Stimulated activated naive CD8-positive, alpha-beta T cell treated with anti-CD3 and anti-CD28 coated beads, Interleukin-15, amount 100 ng/mL, for 72 hours (primary cell): ENCODE measurements at regions not wholly inside any gene's neighbourhood (a gene's known extent, or its start where the extent isn't known, plus 50 kb on each side); places are given as distances from the start of the nearest gene placed in this dataset.
"Not testable (repeated sequence)": the region's sequence is repeated elsewhere in the genome, so short reads cannot be mapped to it uniquely, and the experiment has no call there.

ENCODE experiments used
- ATAC-seq: fragments of 150-1000 bp; cut with Tn5 transposase; 2 replicates; pipeline ENCODE4 v1.10.0; 2021; ENCODE audit warnings: mild to moderate bottlenecking, moderate library complexity
- DNase-seq, 2 donors: peaks; one replicate each; pipeline ENCODE4 v3.0.0; 2021 to 2022
- H3K27ac Mint-ChIP-seq, 2 donors: one replicate each; pipeline ENCODE4 v1.8.0; 2022; ENCODE audit warnings: mild to moderate bottlenecking in 2 of 2, mixed read lengths in 2 of 2, moderate library complexity in 2 of 2
- H3K27me3 Mint-ChIP-seq: one replicate; pipeline ENCODE4 v1.8.0; 2022; ENCODE audit warnings: mixed read lengths
- H3K4me1 Mint-ChIP-seq: one replicate; pipeline ENCODE4 v1.8.0; 2022; ENCODE audit warnings: mild to moderate bottlenecking, mixed read lengths
- H3K4me3 Mint-ChIP-seq, 2 donors: one replicate each; pipeline ENCODE4 v1.8.0; 2022; ENCODE audit warnings: mild to moderate bottlenecking in 2 of 2, mixed read lengths in 2 of 2, moderate library complexity in 1 of 2
- H3K9me3 Mint-ChIP-seq, 2 donors: one replicate each; pipeline ENCODE4 v1.8.0; 2022; ENCODE audit warnings: mixed read lengths in 2 of 2

- Mint-ChIP-seq H3K9me3 (no peaks in the 10 kb centered on the region), H3K4me1 (no peaks in the 10 kb centered on the region), H3K27ac (no peak overlapping the region), H3K4me3 (no peak overlapping the region), H3K27me3 (peaks cover 31% of the 10 kb centered on the region)
- ATAC-seq (no peak), DNase-seq (no peak)
These were observed 137.8 kb upstream of the SKOR2 start for GRCh38 chr18:47389210-47389609.

GRCh38 chr18:47387864-47388263, 136.4 kb upstream of the SKOR2 start:
- ATAC-seq (no peak), DNase-seq (no peak)
- peaks cover 31% of the 10 kb centered on the region for H3K27me3 Mint-ChIP-seq
- H3K27ac Mint-ChIP-seq = no peak overlapping the region
- no peaks in the 10 kb centered on the region for H3K9me3 Mint-ChIP-seq
- H3K4me1 Mint-ChIP-seq = no peaks in the 10 kb centered on the region
- no peak overlapping the region for H3K4me3 Mint-ChIP-seq

- H3K27me3 Mint-ChIP-seq = peaks cover 9% of the 10 kb centered on the region
- no peak for ATAC-seq
- no peak overlapping the region for H3K27ac Mint-ChIP-seq
- no peak overlapping the region for H3K4me3 Mint-ChIP-seq
- H3K4me1 Mint-ChIP-seq = no peaks in the 10 kb centered on the region
- no peak for DNase-seq
- H3K9me3 Mint-ChIP-seq = no peaks in the 10 kb centered on the region
These were observed 132.3 kb upstream of the SKOR2 start for GRCh38 chr18:47383729-47384128.

DNA sequence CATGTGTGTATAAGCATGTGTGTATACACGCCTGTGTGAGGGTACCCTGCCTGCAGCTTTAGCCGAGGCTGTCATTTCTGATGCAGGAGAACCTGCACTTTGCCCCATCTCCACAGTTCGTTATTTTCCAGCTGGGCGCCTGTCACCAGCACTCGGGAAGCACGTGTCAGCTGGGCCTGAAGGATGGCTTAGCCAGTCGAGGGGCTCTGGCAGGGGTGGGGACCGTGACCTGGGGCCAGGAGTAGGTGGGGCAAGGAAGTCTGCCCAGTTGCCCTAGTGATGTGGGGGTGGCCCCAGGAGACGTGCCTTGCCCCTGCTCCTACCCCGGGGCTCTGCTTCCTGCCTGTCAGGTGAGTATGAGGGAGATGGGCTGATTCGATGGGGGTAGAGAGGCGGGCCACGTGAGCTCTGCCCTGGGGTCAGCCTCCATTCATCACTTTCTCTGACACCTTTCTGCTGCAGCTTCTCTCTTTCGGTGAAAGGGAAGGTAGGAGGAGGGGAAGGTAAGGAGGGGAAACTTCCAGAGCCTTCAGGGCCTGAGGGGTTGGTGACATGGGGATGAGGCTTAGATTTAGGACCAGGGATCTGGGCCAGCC, 130.6 kb upstream of the SKOR2 start:
- Mint-ChIP-seq H3K27ac (peak overlapping the region in 1 of 2 donors; percentile 23), H3K27me3 (peaks cover 25% of the 10 kb centered on the region), H3K4me3 (no peak overlapping the region), H3K9me3 (no peaks in the 10 kb centered on the region), H3K4me1 (no peaks in the 10 kb centered on the region)
- DNase-seq (no peak), ATAC-seq (no peak)

GRCh38 chr18:47380153-47380552, 128.7 kb upstream of the SKOR2 start:
- no peak overlapping the region for H3K4me3 Mint-ChIP-seq
- no peaks in the 10 kb centered on the region for H3K4me1 Mint-ChIP-seq
- H3K27ac Mint-ChIP-seq = no peak overlapping the region
- DNase-seq (no peak), ATAC-seq (no peak)
- peaks cover 34% of the 10 kb centered on the region for H3K27me3 Mint-ChIP-seq
- H3K9me3 Mint-ChIP-seq = no peaks in the 10 kb centered on the region

DNA sequence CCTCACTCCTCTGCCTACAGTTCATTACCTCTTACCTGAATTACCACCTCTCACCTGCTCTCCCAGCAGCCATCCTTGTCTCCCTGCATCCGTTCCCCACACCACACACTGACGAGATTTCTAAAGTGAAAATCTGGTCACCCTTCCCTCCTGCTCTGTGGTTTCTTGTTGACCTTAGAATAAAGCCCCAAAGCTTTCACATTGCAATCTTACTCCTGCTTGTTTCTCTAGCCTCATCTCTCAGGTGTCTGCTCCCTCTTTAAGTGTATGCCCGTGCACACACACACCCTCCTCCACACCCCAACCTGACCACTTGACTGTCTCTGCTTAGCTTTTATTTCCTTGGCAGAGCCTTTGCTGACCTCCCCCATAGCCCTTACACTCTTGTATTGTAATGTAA, 122.0 kb upstream of the SKOR2 start:
- peaks cover 9 to 10% of the 10 kb centered on the region in 2 donors for H3K9me3 Mint-ChIP-seq
- H3K4me1 Mint-ChIP-seq = no peaks in the 10 kb centered on the region
- no peak overlapping the region for H3K4me3 Mint-ChIP-seq
- ATAC-seq = no peak
- no peak for DNase-seq
- peaks cover 49% of the 10 kb centered on the region for H3K27me3 Mint-ChIP-seq
- no peak overlapping the region for H3K27ac Mint-ChIP-seq

GRCh38 chr18:47370052-47370451, 118.6 kb upstream of the SKOR2 start:
- ATAC-seq (no peak), DNase-seq (no peak)
- Mint-ChIP-seq H3K4me3 (no peak overlapping the region), H3K4me1 (no peaks in the 10 kb centered on the region), H3K9me3 (peaks cover 9 to 20% of the 10 kb centered on the region in 2 donors), H3K27ac (no peak overlapping the region), H3K27me3 (peaks cover 26% of the 10 kb centered on the region)

- H3K4me1 Mint-ChIP-seq, ATAC-seq, DNase-seq, H3K27ac Mint-ChIP-seq, H3K4me3 Mint-ChIP-seq, H3K27me3 Mint-ChIP-seq: not testable (repeated sequence)
- H3K9me3 Mint-ChIP-seq = peaks cover 4 to 13% of the 10 kb centered on the region in 2 donors
These were observed 102.6 kb upstream of the SKOR2 start for GRCh38 chr18:47354061-47354460.

DNA sequence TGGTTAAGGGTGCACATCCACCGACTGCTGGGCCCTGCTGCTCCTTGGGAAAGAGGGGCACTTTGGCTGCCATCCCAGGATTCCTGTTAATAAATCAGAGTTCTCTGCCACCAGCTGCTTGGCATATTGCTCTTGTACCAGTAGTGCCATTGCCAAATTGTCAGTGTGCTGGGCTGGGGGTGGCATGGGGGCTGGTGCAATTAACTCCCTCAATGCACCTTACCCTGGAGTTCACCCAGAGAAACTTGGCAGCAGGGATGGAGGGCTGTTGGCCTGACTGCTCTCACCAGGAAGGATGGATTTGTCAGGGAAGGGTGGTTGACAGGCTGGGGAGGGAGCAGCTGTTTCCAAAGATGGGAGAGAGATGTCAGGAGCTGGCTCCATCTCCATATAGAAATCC, 94.6 kb upstream of the SKOR2 start:
- Mint-ChIP-seq H3K4me1 (no peaks in the 10 kb centered on the region), H3K27me3 (peaks cover 7% of the 10 kb centered on the region), H3K27ac (no peak overlapping the region), H3K4me3 (no peak overlapping the region), H3K9me3 (no peaks in the 10 kb centered on the region)
- no peak for ATAC-seq
- DNase-seq = no peak

DNA sequence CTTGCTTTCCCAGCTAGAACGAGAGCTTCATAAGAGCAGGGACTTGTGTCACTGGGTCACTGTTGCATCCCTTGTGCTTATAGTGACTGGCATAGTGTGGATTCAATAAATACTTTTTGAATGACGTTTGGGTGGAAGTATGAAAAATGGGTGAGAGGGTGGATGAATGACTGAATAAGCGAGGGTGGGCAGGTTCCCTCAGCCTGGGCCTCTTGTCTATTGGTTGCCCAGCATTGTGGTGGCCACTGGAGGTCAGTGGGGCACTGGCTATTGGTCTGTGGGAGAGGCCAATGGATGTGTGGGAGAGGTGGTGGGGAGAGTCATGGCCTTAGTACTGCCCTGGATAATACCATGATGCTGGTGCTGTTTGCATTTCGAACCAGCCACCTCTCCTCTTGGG, 93.8 kb upstream of the SKOR2 start:
- peaks cover 7% of the 10 kb centered on the region for H3K27me3 Mint-ChIP-seq
- no peak overlapping the region for H3K27ac Mint-ChIP-seq
- no peaks in the 10 kb centered on the region for H3K9me3 Mint-ChIP-seq
- no peak for ATAC-seq
- H3K4me3 Mint-ChIP-seq = no peak overlapping the region
- no peak for DNase-seq
- no peaks in the 10 kb centered on the region for H3K4me1 Mint-ChIP-seq

DNA sequence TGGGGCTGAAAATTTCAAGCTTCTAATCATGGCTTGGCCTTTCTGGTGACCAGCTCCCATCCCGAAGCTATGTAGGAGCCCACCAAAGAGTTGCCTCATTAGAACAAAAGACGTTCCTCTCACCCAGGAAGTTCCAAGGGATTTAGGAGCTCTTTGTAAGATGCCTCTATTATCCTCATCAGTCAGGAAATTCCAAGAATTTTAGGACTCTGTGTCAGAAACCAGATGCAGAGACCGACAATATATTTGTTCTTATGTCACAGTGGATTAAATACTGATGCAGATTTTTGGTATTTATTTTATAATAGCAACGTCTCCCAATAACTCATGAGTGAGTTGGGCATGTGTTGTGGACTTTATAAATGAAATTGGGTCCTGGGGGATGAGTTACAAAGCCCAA, 91.8 kb upstream of the SKOR2 start:
- Mint-ChIP-seq H3K4me1 (no peaks in the 10 kb centered on the region), H3K9me3 (no peaks in the 10 kb centered on the region), H3K27ac (no peak overlapping the region), H3K4me3 (no peak overlapping the region), H3K27me3 (peaks cover 7% of the 10 kb centered on the region)
- DNase-seq (no peak), ATAC-seq (no peak)

DNA sequence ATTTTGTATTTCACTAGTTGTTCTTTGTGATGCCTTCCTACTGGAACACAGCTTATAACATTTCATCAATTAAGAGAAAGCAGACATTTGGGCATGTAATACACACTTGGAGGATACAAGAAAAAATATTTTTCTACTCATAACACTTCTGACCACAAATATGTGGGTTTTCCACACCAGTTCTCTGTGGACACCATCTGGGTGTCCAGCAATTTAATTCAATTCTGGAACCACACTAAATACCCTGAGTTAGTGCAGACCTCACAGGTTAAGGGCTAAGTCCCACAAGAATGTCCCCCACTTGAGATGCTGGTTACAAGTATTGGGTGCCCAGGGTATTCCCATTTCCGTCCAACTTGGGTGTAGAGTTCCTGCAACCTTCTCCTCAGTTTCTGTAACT, 91.1 kb upstream of the SKOR2 start:
- H3K27me3 Mint-ChIP-seq = peaks cover 7% of the 10 kb centered on the region
- no peaks in the 10 kb centered on the region for H3K9me3 Mint-ChIP-seq
- H3K4me1 Mint-ChIP-seq = no peaks in the 10 kb centered on the region
- no peak for DNase-seq
- no peak for ATAC-seq
- no peak overlapping the region for H3K27ac Mint-ChIP-seq
- no peak overlapping the region for H3K4me3 Mint-ChIP-seq

DNA sequence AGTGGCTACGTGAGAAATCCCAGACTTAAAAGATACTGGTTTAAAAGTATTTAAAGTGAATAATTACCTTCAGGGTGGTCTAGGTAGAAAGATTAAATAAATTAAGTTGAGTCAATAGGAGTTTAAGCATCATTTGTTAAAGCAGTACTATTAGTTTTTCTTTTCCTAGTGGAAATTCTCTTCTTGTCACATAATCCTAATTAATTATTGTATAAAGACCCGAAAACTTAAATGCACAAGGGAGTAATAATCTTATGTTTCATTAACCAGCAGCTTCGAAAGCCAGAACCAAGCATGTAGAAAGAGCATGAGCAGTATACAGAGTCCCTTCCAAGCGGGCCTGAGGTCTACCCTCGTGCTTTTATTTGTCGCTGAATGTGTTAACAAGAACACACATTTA, 90.2 kb upstream of the SKOR2 start:
- no peaks in the 10 kb centered on the region for H3K4me1 Mint-ChIP-seq
- ATAC-seq = no peak
- H3K4me3 Mint-ChIP-seq = no peak overlapping the region

DNA sequence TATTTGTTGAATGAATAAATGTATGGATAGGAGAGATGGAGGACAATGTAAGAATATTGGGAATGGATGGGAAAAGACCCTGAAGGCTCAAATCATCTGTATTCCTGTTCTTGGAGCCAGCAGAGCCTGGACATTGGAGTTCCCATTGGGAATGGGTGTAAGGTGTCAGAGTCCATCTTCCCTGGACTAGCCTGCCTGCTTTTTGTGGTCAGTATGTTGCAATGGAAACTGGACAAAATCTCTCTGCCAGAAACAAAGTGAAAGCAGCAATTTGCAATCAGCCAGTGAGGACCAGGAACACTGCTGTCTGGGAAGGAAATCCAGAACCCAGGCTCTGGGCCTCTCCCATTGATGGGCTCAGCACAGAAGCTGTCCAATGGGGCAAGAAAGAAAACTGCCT, 83.5 kb upstream of the SKOR2 start:
- ATAC-seq = no peak
- peaks cover 22% of the 10 kb centered on the region for H3K27me3 Mint-ChIP-seq
- H3K4me1 Mint-ChIP-seq = no peaks in the 10 kb centered on the region

More for the DNA sequence above, 90.2 kb upstream of the SKOR2 start:
- DNase-seq = no peak
- peaks cover 7% of the 10 kb centered on the region for H3K27me3 Mint-ChIP-seq
- H3K9me3 Mint-ChIP-seq = no peaks in the 10 kb centered on the region
- H3K27ac Mint-ChIP-seq = no peak overlapping the region

GRCh38 chr18:47333926-47334635, 82.6 kb upstream of the SKOR2 start:
- Mint-ChIP-seq H3K9me3 (no peaks in the 10 kb centered on the region), H3K4me3 (no peak overlapping the region), H3K27ac (no peak overlapping the region), H3K4me1 (no peaks in the 10 kb centered on the region), H3K27me3 (peaks cover 25% of the 10 kb centered on the region)
- ATAC-seq (no peak), DNase-seq (no peak)

More for the DNA sequence above, 83.5 kb upstream of the SKOR2 start:
- DNase-seq = no peak
- H3K9me3 Mint-ChIP-seq = no peaks in the 10 kb centered on the region
- no peak overlapping the region for H3K4me3 Mint-ChIP-seq
- H3K27ac Mint-ChIP-seq = no peak overlapping the region

DNA sequence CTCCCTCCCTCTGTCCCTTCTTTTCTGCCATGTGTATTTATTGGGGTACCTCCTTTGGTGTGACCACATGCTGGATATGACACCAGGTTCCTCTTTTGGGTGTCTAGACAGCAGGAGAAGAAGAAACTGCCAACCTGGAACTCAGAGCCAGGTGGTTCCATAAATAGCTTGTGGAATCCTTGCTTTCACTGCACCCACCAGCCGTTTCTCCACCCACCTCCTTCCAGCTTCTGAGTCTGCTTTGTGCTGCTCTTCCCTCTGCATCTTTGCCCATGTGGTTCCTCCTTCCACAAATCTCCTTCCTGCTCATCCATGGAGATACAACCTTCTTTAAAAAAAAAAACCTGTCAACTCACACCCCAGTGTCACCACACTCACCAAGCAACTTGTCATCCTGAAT, 80.2 kb upstream of the SKOR2 start:
- Mint-ChIP-seq H3K4me3 (no peak overlapping the region), H3K4me1 (no peaks in the 10 kb centered on the region), H3K27me3 (peaks cover 25% of the 10 kb centered on the region), H3K9me3 (no peaks in the 10 kb centered on the region), H3K27ac (no peak overlapping the region)
- ATAC-seq = no peak
- no peak for DNase-seq

- Mint-ChIP-seq H3K27ac (no peak overlapping the region), H3K4me1 (no peaks in the 10 kb centered on the region), H3K27me3 (peaks cover 25% of the 10 kb centered on the region), H3K9me3 (no peaks in the 10 kb centered on the region), H3K4me3 (no peak overlapping the region)
- DNase-seq = no peak
- ATAC-seq = no peak
These were observed 79.6 kb upstream of the SKOR2 start for GRCh38 chr18:47331026-47331425.
